B cell (primary cell): ENCODE measurements at regions not wholly inside any gene's neighbourhood (a gene's known extent, or its start where the extent isn't known, plus 50 kb on each side); places are given as distances from the start of the nearest gene placed in this dataset.

Experiments used
- ATAC-seq: fragments of 200-7000 bp; cut with Tn5 transposase; one replicate; pipeline ENCODE4 v1.10.0; 2021; ENCODE audit warnings: low read depth, mild to moderate bottlenecking, moderate number of reproducible peaks, moderate library complexity
- CTCF ChIA-PET: fragments of 350-600 bp; sonication (Branson Sonifier 250); formaldehyde crosslinking; loops from one replicate; lab custom pipeline; 2021; ENCODE audit warnings: antibody characterized with exemption, inconsistent platforms; lab: Charles Lee
- POLR2A ChIA-PET: fragments of 350-600 bp; sonication (Branson Sonifier 250); formaldehyde crosslinking; loops from one replicate; lab custom pipeline; 2021; ENCODE audit warnings: antibody characterized with exemption; lab: Charles Lee
- DNase-seq: peaks from one replicate; pipeline ENCODE4 v3.0.0; 2013
- H2AFZ ChIP-seq: 2 replicates; pipeline ENCODE4 v1.6.1; 2012; ENCODE audit warnings: mild to moderate bottlenecking, low read depth, low read length; ENCODE audit not compliant: insufficient read depth, poor library complexity, severe bottlenecking
- H3K27ac ChIP-seq, 2 donors: 1 replicate in 1 of 2; 2 replicates in 1 of 2; pipeline ENCODE4 v1.5.1; 2012 to 2013; ENCODE audit warnings: low read length in 2 of 2, mild to moderate bottlenecking in 2 of 2, moderate library complexity in 1 of 2
- H3K27me3 ChIP-seq, 4 experiments: fragments of 200-600 bp in 1 of 4; sonication (generic) in 1 of 4; replicated peaks in 1 of 4; 1 replicate in 2 of 4; 2 replicates in 2 of 4; pipeline versions ENCODE4 v1.6.1 to v1.7.0; 2013 to 2016; ENCODE audit warnings: low read length in 3 of 4, mild to moderate bottlenecking in 2 of 4, mixed read lengths in 1 of 4, moderate library complexity in 1 of 4; ENCODE audit not compliant: insufficient read depth in 4 of 4, control insufficient read depth in 3 of 4; ENCODE audit errors: control extremely low read depth in 1 of 4
- H3K36me3 ChIP-seq, 2 experiments: replicated peaks in 1 of 2; 1 replicate in 1 of 2; 2 replicates in 1 of 2; pipeline versions ENCODE4 v1.6.1 to v1.7.1; 2013; ENCODE audit warnings: low read length in 1 of 2; ENCODE audit not compliant: insufficient read depth in 2 of 2, control insufficient read depth in 1 of 2; ENCODE audit errors: control extremely low read depth in 1 of 2, extremely low read depth in 1 of 2
- H3K4me1 ChIP-seq, 2 donors: fragments of 200-600 bp in 1 of 2; sonication (generic) in 1 of 2; 1 replicate in 1 of 2; 2 replicates in 1 of 2; pipeline versions ENCODE4 v1.5.1 to v1.6.1; 2013 to 2017; ENCODE audit warnings: low read length in 2 of 2; ENCODE audit not compliant: control insufficient read depth in 2 of 2, insufficient read depth in 2 of 2
- H3K4me2 ChIP-seq: replicated peaks from 2 replicates; pipeline ENCODE3; 2012; ENCODE audit warnings: mild to moderate bottlenecking, low read depth, low read length; ENCODE audit not compliant: poor library complexity, severe bottlenecking
- H3K4me3 ChIP-seq, 5 experiments: fragments of 200-600 bp in 1 of 5; sonication (generic) in 1 of 5; 1 replicate in 3 of 5; 2 replicates in 2 of 5; pipeline versions ENCODE4 v1.5.1 to v1.7.0; 2011 to 2016; ENCODE audit warnings: low read length in 4 of 5, mild to moderate bottlenecking in 4 of 5, low read depth in 2 of 5, control low read depth in 1 of 5, moderate library complexity in 1 of 5; ENCODE audit not compliant: insufficient read depth in 1 of 5; ENCODE audit errors: control extremely low read depth in 1 of 5, extremely low read depth in 1 of 5
- H3K79me2 ChIP-seq: fragments of 200-600 bp; sonication (generic); one replicate; pipeline ENCODE4 v1.6.0; 2016; ENCODE audit warnings: low read length; ENCODE audit not compliant: control insufficient read depth, insufficient read depth
- H3K9ac ChIP-seq: fragments of 200-600 bp; sonication (generic); 2 replicates; pipeline ENCODE4 v1.6.1; 2017; ENCODE audit warnings: mild to moderate bottlenecking, low read length, moderate library complexity
- H3K9me3 ChIP-seq, 3 donors: one replicate each; pipeline versions ENCODE4 v1.6.1 to v1.7.1; 2013; ENCODE audit warnings: low read length in 2 of 3; ENCODE audit not compliant: control insufficient read depth in 2 of 3, insufficient read depth in 1 of 3; ENCODE audit errors: control extremely low read depth in 1 of 3
- H4K20me1 ChIP-seq: 2 replicates; pipeline ENCODE4 v1.6.0; 2012; ENCODE audit warnings: mild to moderate bottlenecking, low read length; ENCODE audit not compliant: insufficient read depth, control insufficient read depth, poor library complexity, severe bottlenecking
- H3K27ac Mint-ChIP-seq: one replicate; pipeline ENCODE4 v1.8.0; 2021; ENCODE audit warnings: mixed read lengths
- H3K27me3 Mint-ChIP-seq: one replicate; pipeline ENCODE4 v1.8.0; 2021; ENCODE audit warnings: mixed read lengths
- H3K4me1 Mint-ChIP-seq: one replicate; pipeline ENCODE4 v1.8.0; 2021; ENCODE audit warnings: mixed read lengths
- H3K4me3 Mint-ChIP-seq: one replicate; pipeline ENCODE4 v1.8.0; 2021; ENCODE audit warnings: mixed read lengths
- H3K9me3 Mint-ChIP-seq: one replicate; pipeline ENCODE4 v1.8.0; 2022; ENCODE audit warnings: mixed read lengths; ENCODE audit not compliant: insufficient read depth
- CTCF ChIP-seq: fragments of 200-600 bp; IDR thresholded peaks from one replicate; pipeline ENCODE4 v1.8.0; 2022; ENCODE audit warnings: antibody characterized with exemption, mild to moderate bottlenecking
- EZH2 ChIP-seq: IDR thresholded peaks from 2 replicates; pipeline ENCODE4 v1.6.1; 2012; ENCODE audit warnings: borderline replicate concordance, low read depth, mild to moderate bottlenecking, moderate library complexity, low read length; ENCODE audit not compliant: insufficient read depth, poor library complexity, severe bottlenecking
- WGBS: methylation state at CpG from one replicate; pipeline ENCODE4 v1.1.5; 2013; ENCODE audit warnings: missing lambda C conversion rate; ENCODE audit not compliant: insufficient coverage; 5-methylcytosine and 5-hydroxymethylcytosine counted together
- intact Hi-C: fragments of 100-400 bp; cut with micrococcal nuclease; formaldehyde crosslinking; loops from one replicate; pipeline ENCODE4 v1.10.0; 2022

- Histone ChIP-seq H3K4me2 (no peak overlapping the region), H4K20me1 (no peaks in the 10 kb centered on the region), H2AFZ (no peak overlapping the region), H3K4me3 (no peak overlapping the region), H3K4me1 (no peaks in the 10 kb centered on the region), H3K9me3 (peaks cover 3 to 11% (median 5%) of the 10 kb centered on the region in 3 donors), H3K27ac (no peak overlapping the region), H3K36me3 (no peaks in the 10 kb centered on the region), H3K9ac (no peak overlapping the region), H3K79me2 (no peaks in the 10 kb centered on the region), H3K27me3 (no peaks in the 10 kb centered on the region)
- TF ChIP-seq EZH2 (no peak), CTCF (no peak)
- ChIA-PET CTCF (no interaction called here), POLR2A (no interaction called here)
- H3K27me3 Mint-ChIP-seq, result peaks cover 8% of the 10 kb centered on the region
- ATAC-seq, result no peak
- intact Hi-C loops, result no loop called here
- H3K9me3 Mint-ChIP-seq, result peaks cover 14% of the 10 kb centered on the region
- DNase-seq, result no peak
- H3K27ac Mint-ChIP-seq, result no peak overlapping the region
- no peaks in the 10 kb centered on the region for H3K4me1 Mint-ChIP-seq
- H3K4me3 Mint-ChIP-seq, result no peak overlapping the region
- 20% methylated on average over 1 of the region's 1 CpG for WGBS
These were observed 156.4 kb downstream of the COPS8 start for GRCh38 chr2:237242091-237242536.

- POLR2A ChIA-PET, result no interaction called here
These were observed 157.8 kb downstream of the COPS8 start for GRCh38 chr2:237243487-237243886.

More at GRCh38 chr2:237243487-237243886, 157.8 kb downstream of the COPS8 start:
- no peak overlapping the region for H3K4me3 ChIP-seq
- CTCF ChIA-PET, result no interaction called here
- H3K27ac Mint-ChIP-seq, result no peak overlapping the region
- H4K20me1 ChIP-seq, result no peaks in the 10 kb centered on the region
- no peak for TF ChIP-seq EZH2
- TF ChIP-seq CTCF, result no peak
- intact Hi-C loops, result no loop called here
- H3K9me3 ChIP-seq, result peaks cover 3 to 11% (median 5%) of the 10 kb centered on the region in 3 donors
- H3K9ac ChIP-seq, result no peak overlapping the region
- no peaks in the 10 kb centered on the region for H3K4me1 ChIP-seq
- no peak for ATAC-seq
- H3K27me3 ChIP-seq, result no peaks in the 10 kb centered on the region
- no peaks in the 10 kb centered on the region for H3K4me1 Mint-ChIP-seq
- no peak overlapping the region for H3K27ac ChIP-seq
- no peak overlapping the region for H2AFZ ChIP-seq
- no peaks in the 10 kb centered on the region for H3K36me3 ChIP-seq
- 63% methylated on average over 1 of the region's 2 CpGs for WGBS
- H3K4me2 ChIP-seq, result no peak overlapping the region
- no peak for DNase-seq
- peaks cover 8% of the 10 kb centered on the region for H3K27me3 Mint-ChIP-seq
- H3K4me3 Mint-ChIP-seq, result no peak overlapping the region
- no peaks in the 10 kb centered on the region for H3K79me2 ChIP-seq
- peaks cover 14% of the 10 kb centered on the region for H3K9me3 Mint-ChIP-seq
